ENCODE measurements at regions not wholly inside any gene's neighbourhood (a gene's known extent, or its start where the extent isn't known, plus 50 kb on each side); places are given as distances from the start of the nearest gene placed in this dataset.
"Not testable (repeated sequence)": the region's sequence is repeated elsewhere in the genome, so short reads cannot be mapped to it uniquely, and the experiment has no call there.

- DNase-seq: no peak
Observed at GRCh38 chr9:31715250-31715649, 669.2 kb upstream of the ACO1 start.

GRCh38 chr9:31719262-31719661 lies 665.2 kb upstream of the ACO1 start:
- DNase-seq: no peak

- DNase-seq: no peak
Observed at GRCh38 chr9:31730398-31730797, 654.0 kb upstream of the ACO1 start.

GRCh38 chr9:31733166-31733565 lies 651.3 kb upstream of the ACO1 start:
- DNase-seq: no peak

- DNase-seq: no peak
Observed at GRCh38 chr9:31736581-31737179, 647.8 kb upstream of the ACO1 start.

- no peak for DNase-seq
Observed at GRCh38 chr9:31740705-31741104, 643.7 kb upstream of the ACO1 start.

- DNase-seq: no peak
Observed at GRCh38 chr9:31744589-31744988, 639.9 kb upstream of the ACO1 start.

- no peak for DNase-seq
Observed at GRCh38 chr9:31745468-31745867, 639.0 kb upstream of the ACO1 start.

- no peak for DNase-seq
Observed at GRCh38 chr9:31745886-31746285, 638.6 kb upstream of the ACO1 start.

GRCh38 chr9:31753756-31754155 lies 630.7 kb upstream of the ACO1 start:
- no peak for DNase-seq

- no peak for DNase-seq
Observed at GRCh38 chr9:31759703-31760102, 624.7 kb upstream of the ACO1 start.

GRCh38 chr9:31774021-31774420 lies 610.4 kb upstream of the ACO1 start:
- not testable (repeated sequence) for DNase-seq

GRCh38 chr9:31774571-31774970 lies 609.9 kb upstream of the ACO1 start:
- no peak for DNase-seq

- peak; percentile 94 for DNase-seq
Observed at GRCh38 chr9:31776471-31776870, 608.0 kb upstream of the ACO1 start.

GRCh38 chr9:31783491-31783890 lies 601.0 kb upstream of the ACO1 start:
- DNase-seq: no peak

- DNase-seq: no peak
Observed at GRCh38 chr9:31790720-31791119, 593.7 kb upstream of the ACO1 start.

- DNase-seq: peak; percentile 7
Observed at GRCh38 chr9:31799953-31800609, 584.4 kb upstream of the ACO1 start.

- no peak for DNase-seq
Observed at GRCh38 chr9:31807574-31808256, 576.7 kb upstream of the ACO1 start.

GRCh38 chr9:31808766-31809165 lies 575.7 kb upstream of the ACO1 start:
- no peak for DNase-seq

GRCh38 chr9:31820426-31820825 lies 564.0 kb upstream of the ACO1 start:
- no peak for DNase-seq

- no peak for DNase-seq
Observed at GRCh38 chr9:31821583-31821982, 562.9 kb upstream of the ACO1 start.

GRCh38 chr9:31823365-31823764 lies 561.1 kb upstream of the ACO1 start:
- no peak for DNase-seq

GRCh38 chr9:31824860-31825259 lies 559.6 kb upstream of the ACO1 start:
- DNase-seq: peak; percentile 70

GRCh38 chr9:31837211-31837610 lies 547.2 kb upstream of the ACO1 start:
- no peak for DNase-seq

Data from NCI-H774 (cell line).